ENCODE measurements at regions not wholly inside any gene's neighbourhood (a gene's known extent, or its start where the extent isn't known, plus 50 kb on each side); places are given as distances from the start of the nearest gene placed in this dataset.

GRCh38 chr1:213681788-213682340, 305.9 kb upstream of the PROX1 start:
- TF ChIP-seq POLR2AphosphoS5 (IDR thresholded peaks at IDR 0.05; ENCODE audit: low read depth, low read length) (no peak), TAF1 (IDR thresholded peaks at IDR 0.05; ENCODE audit: borderline replicate concordance, insufficient read depth, low read length) (no peak), SIN3A (IDR thresholded peaks at IDR 0.05; ENCODE audit: borderline replicate concordance, insufficient read depth, low read length) (no peak), FOXP2 (optimal IDR thresholded peaks at IDR 0.05; ENCODE audit: borderline replicate concordance, extremely low read depth, extremely low read length, insufficient read depth) (no peak)
- TF ChIP-seq, protein P1, sequence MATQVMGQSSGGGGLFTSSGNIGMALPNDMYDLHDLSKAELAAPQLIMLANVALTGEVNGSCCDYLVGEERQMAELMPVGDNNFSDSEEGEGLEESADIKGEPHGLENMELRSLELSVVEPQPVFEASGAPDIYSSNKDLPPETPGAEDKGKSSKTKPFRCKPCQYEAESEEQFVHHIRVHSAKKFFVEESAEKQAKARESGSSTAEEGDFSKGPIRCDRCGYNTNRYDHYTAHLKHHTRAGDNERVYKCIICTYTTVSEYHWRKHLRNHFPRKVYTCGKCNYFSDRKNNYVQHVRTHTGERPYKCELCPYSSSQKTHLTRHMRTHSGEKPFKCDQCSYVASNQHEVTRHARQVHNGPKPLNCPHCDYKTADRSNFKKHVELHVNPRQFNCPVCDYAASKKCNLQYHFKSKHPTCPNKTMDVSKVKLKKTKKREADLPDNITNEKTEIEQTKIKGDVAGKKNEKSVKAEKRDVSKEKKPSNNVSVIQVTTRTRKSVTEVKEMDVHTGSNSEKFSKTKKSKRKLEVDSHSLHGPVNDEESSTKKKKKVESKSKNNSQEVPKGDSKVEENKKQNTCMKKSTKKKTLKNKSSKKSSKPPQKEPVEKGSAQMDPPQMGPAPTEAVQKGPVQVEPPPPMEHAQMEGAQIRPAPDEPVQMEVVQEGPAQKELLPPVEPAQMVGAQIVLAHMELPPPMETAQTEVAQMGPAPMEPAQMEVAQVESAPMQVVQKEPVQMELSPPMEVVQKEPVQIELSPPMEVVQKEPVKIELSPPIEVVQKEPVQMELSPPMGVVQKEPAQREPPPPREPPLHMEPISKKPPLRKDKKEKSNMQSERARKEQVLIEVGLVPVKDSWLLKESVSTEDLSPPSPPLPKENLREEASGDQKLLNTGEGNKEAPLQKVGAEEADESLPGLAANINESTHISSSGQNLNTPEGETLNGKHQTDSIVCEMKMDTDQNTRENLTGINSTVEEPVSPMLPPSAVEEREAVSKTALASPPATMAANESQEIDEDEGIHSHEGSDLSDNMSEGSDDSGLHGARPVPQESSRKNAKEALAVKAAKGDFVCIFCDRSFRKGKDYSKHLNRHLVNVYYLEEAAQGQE (IDR thresholded peaks at IDR 0.05; ENCODE audit: insufficient read depth in 1 of 2, low read depth in 2 of 2, low read length in 2 of 2), result peak; percentile 25 to 76; a peak in 2 of 4 replicates
